HG03103 (cell line): ENCODE measurements at regions not wholly inside any gene's neighbourhood (a gene's known extent, or its start where the extent isn't known, plus 50 kb on each side); places are given as distances from the start of the nearest gene placed in this dataset.

ENCODE experiments used
- ATAC-seq: cut with Tn5 transposase; IDR thresholded peaks from one replicate; pipeline ENCODE4 v1.9.1; 2021; ENCODE audit warnings: low read depth; ENCODE audit not compliant: unreplicated experiment

- no peak for ATAC-seq
Observed at GRCh38 chr5:160918386-160918785, 66.4 kb upstream of the ATP10B start.

DNA sequence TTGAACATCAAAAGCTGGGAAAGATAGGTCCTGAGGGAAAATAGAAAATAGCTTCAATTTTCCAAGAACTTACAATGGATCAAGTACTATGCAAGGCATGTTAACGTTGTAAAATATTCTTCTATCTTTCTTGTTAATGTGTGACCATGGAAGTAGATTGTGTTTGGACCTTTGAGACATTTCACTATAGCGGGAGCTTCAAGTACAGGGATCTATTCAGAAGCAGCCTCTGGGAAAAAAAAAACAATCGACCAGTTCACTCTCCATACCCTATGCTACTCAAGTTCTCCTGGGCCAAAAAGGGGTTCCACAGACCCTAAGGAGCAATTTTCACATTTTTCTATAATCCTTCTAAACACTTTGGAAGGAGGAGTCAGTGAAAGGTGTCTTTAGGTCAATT, 54.1 kb upstream of the ATP10B start:
- no peak for ATAC-seq

DNA sequence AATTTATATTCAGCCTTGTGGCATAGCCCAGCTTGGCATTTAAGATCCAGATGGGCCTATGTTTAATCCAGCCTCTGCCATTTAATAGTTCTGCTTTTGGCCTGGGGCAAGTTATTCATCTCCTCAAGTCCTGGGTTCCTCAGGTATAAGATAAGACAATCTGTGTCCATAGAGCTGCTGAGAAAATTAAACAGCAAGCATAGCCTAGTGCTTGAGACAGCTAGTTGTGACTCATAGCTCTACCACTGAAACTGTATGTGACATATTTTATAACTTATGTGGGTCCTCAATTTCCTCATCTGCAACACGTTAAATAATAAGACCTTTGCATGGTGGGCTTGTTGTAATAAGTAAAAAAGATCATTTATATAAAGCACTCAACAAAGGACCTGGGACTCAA, 53.3 kb upstream of the ATP10B start:
- ATAC-seq = no peak

GRCh38 chr5:160904591-160904990, 52.6 kb upstream of the ATP10B start:
- no peak for ATAC-seq

DNA sequence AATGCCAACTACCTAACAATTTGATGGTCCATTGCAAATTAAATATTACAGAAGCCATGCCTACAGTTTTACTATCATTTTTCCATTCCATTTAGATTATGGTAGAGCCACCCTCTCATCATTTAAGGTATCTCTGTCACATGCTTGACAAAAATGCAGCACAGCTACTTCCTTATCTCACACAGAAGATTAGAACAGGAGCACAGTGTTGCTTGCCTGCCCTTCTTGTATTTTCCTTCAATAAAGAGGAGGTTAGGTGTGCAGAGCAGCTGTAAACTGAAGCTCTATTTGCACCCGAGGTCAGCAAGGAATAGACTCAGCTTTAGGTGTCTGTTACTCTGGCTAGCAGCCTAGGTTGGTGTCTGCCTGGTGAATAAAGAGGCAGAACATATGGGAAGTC, 51.5 kb upstream of the ATP10B start:
- no peak for ATAC-seq

DNA sequence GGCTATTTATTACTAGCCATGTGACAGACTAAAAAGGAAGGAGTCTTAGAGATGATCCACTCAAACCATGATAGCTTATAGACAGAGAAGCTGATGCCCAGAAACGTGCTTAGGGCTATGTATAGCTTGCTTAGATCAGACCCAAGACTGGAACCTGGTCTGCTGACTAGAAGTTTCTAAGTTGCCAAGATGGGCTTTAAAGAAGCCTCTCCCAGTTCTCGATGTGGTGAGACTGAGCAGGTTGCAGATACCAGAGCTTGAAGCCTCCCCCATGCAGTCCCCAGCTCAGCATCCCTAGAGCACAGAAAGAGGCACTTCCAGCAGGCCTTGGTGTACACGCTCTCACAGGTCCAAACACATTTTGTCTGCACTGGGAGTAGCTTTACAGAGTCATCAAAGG, 51.1 kb upstream of the ATP10B start:
- no peak for ATAC-seq
